Epithelial cell of proximal tubule (primary cell): ENCODE measurements at regions not wholly inside any gene's neighbourhood (a gene's known extent, or its start where the extent isn't known, plus 50 kb on each side); places are given as distances from the start of the nearest gene placed in this dataset.
"Not testable (repeated sequence)": the region's sequence is repeated elsewhere in the genome, so short reads cannot be mapped to it uniquely, and the experiment has no call there.

Experiments
- DNase-seq: peaks from one replicate; pipeline ENCODE4 v3.0.0-alpha.2; 2011; ENCODE audit warnings: low read depth
- H3K4me3 ChIP-seq: 2 replicates; pipeline ENCODE4 v1.5.1; 2011; ENCODE audit warnings: low read depth, mild to moderate bottlenecking, low read length

- not testable (repeated sequence) for H3K4me3 ChIP-seq, DNase-seq
Measured at GRCh38 chr1:120647182-120647581, 76.6 kb upstream of the NBPF26 start.

- H3K4me3 ChIP-seq, DNase-seq: not testable (repeated sequence)
Measured at GRCh38 chr1:120648915-120649623, 74.7 kb upstream of the NBPF26 start.

GRCh38 chr1:120649730-120650129 lies 74.0 kb upstream of the NBPF26 start:
- H3K4me3 ChIP-seq, DNase-seq: not testable (repeated sequence)

GRCh38 chr1:120654114-120654513 lies 69.6 kb upstream of the NBPF26 start:
- H3K4me3 ChIP-seq, DNase-seq: not testable (repeated sequence)

- DNase-seq, H3K4me3 ChIP-seq: not testable (repeated sequence)
Measured at GRCh38 chr1:120655394-120655793, 68.4 kb upstream of the NBPF26 start.

GRCh38 chr1:120656116-120656515 lies 67.6 kb upstream of the NBPF26 start:
- DNase-seq, H3K4me3 ChIP-seq: not testable (repeated sequence)

GRCh38 chr1:120657804-120658203 lies 65.9 kb upstream of the NBPF26 start:
- not testable (repeated sequence) for DNase-seq, H3K4me3 ChIP-seq

- DNase-seq, H3K4me3 ChIP-seq: not testable (repeated sequence)
Measured at GRCh38 chr1:120658622-120659021, 65.1 kb upstream of the NBPF26 start.

- DNase-seq, H3K4me3 ChIP-seq: not testable (repeated sequence)
Measured at GRCh38 chr1:120659133-120659532, 64.6 kb upstream of the NBPF26 start.

GRCh38 chr1:120664376-120665249 lies 59.1 kb upstream of the NBPF26 start:
- H3K4me3 ChIP-seq, result not testable (repeated sequence)

GRCh38 chr1:120665250-120665577 lies 58.5 kb upstream of the NBPF26 start:
- H3K4me3 ChIP-seq, DNase-seq: not testable (repeated sequence)

More at GRCh38 chr1:120664376-120665249, 59.1 kb upstream of the NBPF26 start:
- not testable (repeated sequence) for DNase-seq

GRCh38 chr1:120668187-120668586 lies 55.6 kb upstream of the NBPF26 start:
- DNase-seq, H3K4me3 ChIP-seq: not testable (repeated sequence)
